Bronchial epithelial cell (primary cell): ENCODE measurements at regions not wholly inside any gene's neighbourhood (a gene's known extent, or its start where the extent isn't known, plus 50 kb on each side); places are given as distances from the start of the nearest gene placed in this dataset.

Experiments
- DNase-seq: peaks from one replicate; pipeline ENCODE4 v3.0.0-alpha.2; 2010; ENCODE audit warnings: low read depth
- FAIRE-seq: peaks from 2 replicates; lab custom pipeline; 2011; peaks lifted over from hg19 to GRCh38; lab: Jason Lieb, UNC
- H3K27me3 ChIP-seq: 2 replicates; pipeline ENCODE4 v1.5.1; 2011; ENCODE audit warnings: low read length; ENCODE audit not compliant: control insufficient read depth, insufficient read depth
- H3K36me3 ChIP-seq: 2 replicates; pipeline ENCODE4 v1.5.1; 2011; ENCODE audit warnings: low read length; ENCODE audit not compliant: control insufficient read depth, insufficient read depth
- H3K4me3 ChIP-seq: 2 replicates; pipeline ENCODE4 v1.5.1; 2011; ENCODE audit warnings: mild to moderate bottlenecking, low read depth, low read length, control low read depth
- TF ChIP-seq, protein P1 (sequence below): IDR thresholded peaks from 2 replicates; pipeline ENCODE4 v1.5.1; 2011; ENCODE audit warnings: mild to moderate bottlenecking, moderate library complexity, low read length, control low read depth, inconsistent platforms; ENCODE audit not compliant: insufficient read depth, severe bottlenecking

- no peaks in the 10 kb centered on the region for H3K27me3 ChIP-seq
- TF ChIP-seq, protein P1, sequence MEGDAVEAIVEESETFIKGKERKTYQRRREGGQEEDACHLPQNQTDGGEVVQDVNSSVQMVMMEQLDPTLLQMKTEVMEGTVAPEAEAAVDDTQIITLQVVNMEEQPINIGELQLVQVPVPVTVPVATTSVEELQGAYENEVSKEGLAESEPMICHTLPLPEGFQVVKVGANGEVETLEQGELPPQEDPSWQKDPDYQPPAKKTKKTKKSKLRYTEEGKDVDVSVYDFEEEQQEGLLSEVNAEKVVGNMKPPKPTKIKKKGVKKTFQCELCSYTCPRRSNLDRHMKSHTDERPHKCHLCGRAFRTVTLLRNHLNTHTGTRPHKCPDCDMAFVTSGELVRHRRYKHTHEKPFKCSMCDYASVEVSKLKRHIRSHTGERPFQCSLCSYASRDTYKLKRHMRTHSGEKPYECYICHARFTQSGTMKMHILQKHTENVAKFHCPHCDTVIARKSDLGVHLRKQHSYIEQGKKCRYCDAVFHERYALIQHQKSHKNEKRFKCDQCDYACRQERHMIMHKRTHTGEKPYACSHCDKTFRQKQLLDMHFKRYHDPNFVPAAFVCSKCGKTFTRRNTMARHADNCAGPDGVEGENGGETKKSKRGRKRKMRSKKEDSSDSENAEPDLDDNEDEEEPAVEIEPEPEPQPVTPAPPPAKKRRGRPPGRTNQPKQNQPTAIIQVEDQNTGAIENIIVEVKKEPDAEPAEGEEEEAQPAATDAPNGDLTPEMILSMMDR: no peak
- no peaks in the 10 kb centered on the region for H3K36me3 ChIP-seq
- FAIRE-seq (no peak), DNase-seq (no peak)
- H3K4me3 ChIP-seq: no peak overlapping the region
Observed at GRCh38 chr18:44598514-44598913, 82.2 kb upstream of the SETBP1 start.

DNA sequence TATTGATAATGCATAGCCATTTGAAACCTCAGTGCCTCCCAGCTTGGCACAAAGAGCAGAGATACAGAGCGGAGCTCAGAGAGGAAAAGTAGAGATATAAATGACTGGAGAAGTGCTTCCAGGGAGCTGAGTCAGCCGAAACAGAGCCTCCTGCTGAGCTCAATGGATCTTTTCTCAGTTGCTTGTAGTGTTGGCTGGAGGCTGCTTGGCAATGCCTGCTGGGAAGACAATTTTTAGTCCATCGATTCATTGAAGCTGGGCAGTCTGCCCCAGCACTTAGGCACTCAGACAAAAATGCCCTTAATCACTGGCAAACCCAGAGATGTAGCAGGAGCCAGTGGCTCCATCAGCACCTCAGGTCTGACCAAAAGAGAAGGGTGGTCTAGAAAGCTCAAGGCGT is 81.3 kb upstream of the SETBP1 start:
- no peak for FAIRE-seq
- TF ChIP-seq, protein P1: no peak
- H3K36me3 ChIP-seq: no peaks in the 10 kb centered on the region
- DNase-seq: no peak
- H3K27me3 ChIP-seq: no peaks in the 10 kb centered on the region
- H3K4me3 ChIP-seq: no peak overlapping the region

DNA sequence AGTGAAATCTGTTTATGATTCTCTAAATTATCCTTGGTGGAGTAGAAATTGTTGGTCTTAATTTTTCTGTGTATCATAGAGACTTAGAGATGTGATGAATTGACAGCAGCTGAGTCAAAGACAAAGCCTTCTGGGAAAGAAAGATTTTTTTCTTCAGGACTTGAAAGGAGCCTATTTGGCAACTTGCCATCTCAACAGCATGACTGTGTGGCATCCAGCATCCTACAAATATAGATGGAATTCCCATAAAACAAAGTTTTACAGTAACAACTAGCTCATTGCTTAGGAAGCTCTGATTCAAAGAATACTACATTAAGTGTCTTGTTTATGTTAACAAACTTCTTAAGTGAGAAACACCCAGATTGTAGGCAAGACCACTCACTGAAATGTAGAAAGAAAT is 79.2 kb upstream of the SETBP1 start:
- no peak for FAIRE-seq
- no peaks in the 10 kb centered on the region for H3K27me3 ChIP-seq
- no peaks in the 10 kb centered on the region for H3K36me3 ChIP-seq
- peak; percentile 68 for DNase-seq
- TF ChIP-seq, protein P1: no peak
- H3K4me3 ChIP-seq: no peak overlapping the region

GRCh38 chr18:44602380-44602779 is 78.3 kb upstream of the SETBP1 start:
- FAIRE-seq (no peak), DNase-seq (peak; percentile 59)
- Histone ChIP-seq H3K4me3 (no peak overlapping the region), H3K27me3 (no peaks in the 10 kb centered on the region), H3K36me3 (no peaks in the 10 kb centered on the region)
- TF ChIP-seq, protein P1: no peak

DNA sequence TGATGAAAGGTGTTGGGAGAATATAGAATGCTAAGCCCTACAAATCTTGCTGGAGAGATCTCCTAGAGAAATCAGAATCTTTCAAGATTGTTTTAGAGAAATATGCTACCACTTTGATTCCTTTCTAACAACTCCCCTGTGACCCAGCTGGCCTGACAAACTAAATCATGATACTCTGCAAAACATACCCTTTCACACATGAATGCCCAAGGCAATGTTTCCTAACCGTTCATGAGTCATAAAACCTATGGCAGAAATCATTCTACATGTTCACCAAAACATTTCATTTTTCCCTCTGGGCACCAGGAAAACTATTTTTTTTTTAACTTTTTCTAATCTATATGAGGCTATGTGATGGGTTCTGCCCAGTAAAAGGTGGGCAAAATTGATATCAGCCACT is 77.8 kb upstream of the SETBP1 start:
- DNase-seq (peak; percentile 91), FAIRE-seq (peak; percentile 52)
- Histone ChIP-seq H3K4me3 (no peak overlapping the region), H3K27me3 (no peaks in the 10 kb centered on the region), H3K36me3 (no peaks in the 10 kb centered on the region)
- TF ChIP-seq, protein P1: no peak

DNA sequence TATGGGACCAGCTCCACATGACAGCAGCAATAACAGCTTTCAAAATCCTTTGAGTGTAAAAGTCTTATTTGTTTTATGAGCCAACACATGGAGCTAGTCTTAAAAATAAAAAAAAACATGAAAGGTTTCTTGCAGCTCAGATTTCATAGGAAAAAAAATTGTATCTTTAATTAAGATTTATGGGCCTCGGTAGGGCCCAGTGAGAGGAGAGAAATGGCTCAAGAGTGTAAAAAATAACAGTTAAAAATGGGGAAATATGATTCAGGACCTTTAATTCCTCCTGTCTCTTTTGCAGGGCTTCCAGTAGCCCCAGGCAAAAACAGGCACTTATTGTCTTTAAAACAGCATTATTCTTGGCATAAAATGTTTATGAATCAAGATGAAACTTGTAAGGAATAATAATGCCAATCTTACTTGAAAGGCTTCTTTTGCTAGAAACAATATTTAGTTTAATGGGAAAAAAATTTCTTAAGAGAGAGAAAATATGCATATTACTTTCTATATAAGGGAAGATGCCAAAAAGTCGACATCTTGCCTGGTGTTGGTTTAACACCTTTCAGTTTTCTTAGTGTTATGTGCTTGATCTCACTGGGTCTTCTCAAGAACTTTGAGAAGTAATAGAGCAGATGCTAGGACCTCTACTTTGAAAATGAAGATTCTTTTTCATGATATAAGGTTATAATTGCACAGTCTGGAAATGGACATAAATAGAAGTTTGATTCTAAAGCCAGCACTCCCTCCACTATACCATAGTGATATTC is 71.3 kb upstream of the SETBP1 start:
- H3K36me3 ChIP-seq: no peaks in the 10 kb centered on the region
- FAIRE-seq (no peak), DNase-seq (no peak)
- TF ChIP-seq, protein P1: no peak
- no peak overlapping the region for H3K4me3 ChIP-seq
- no peaks in the 10 kb centered on the region for H3K27me3 ChIP-seq
